ENCODE measurements at regions not wholly inside any gene's neighbourhood (a gene's known extent, or its start where the extent isn't known, plus 50 kb on each side); places are given as distances from the start of the nearest gene placed in this dataset.

GRCh38 chr2:204126705-204127104 is 190.1 kb downstream of the ICOS start:
- Histone ChIP-seq H3F3A (ENCODE audit: insufficient read depth, low read length) (no peaks in the 10 kb centered on the region), H3K9ac (ENCODE audit: low read length) (no peak overlapping the region), H3K27me3 (ENCODE audit: insufficient read depth, low read length) (no peaks in the 10 kb centered on the region), H2AFZ (ENCODE audit: low read length) (no peak overlapping the region), H3K9me3 (ENCODE audit: low read length) (no peaks in the 10 kb centered on the region), H3K9me2 (ENCODE audit: low read depth, low read length) (no peaks in the 10 kb centered on the region), H3K4me3 (ENCODE audit: low read depth, low read length, poor library complexity, severe bottlenecking) (no peak overlapping the region), H4K20me1 (ENCODE audit: insufficient read depth, low read length) (no peaks in the 10 kb centered on the region), H3K27ac (ENCODE audit: low read depth, low read length, poor library complexity, severe bottlenecking) (no peak overlapping the region), H3K4me2 (ENCODE audit: low read length) (no peak overlapping the region), H3K79me2 (ENCODE audit: insufficient read depth, low read length) (no peaks in the 10 kb centered on the region), H3K4me1 (ENCODE audit: insufficient read depth, low read length, severe bottlenecking) (no peaks in the 10 kb centered on the region), H3K36me3 (ENCODE audit: insufficient read depth, low read length) (no peaks in the 10 kb centered on the region)
- no peak for TF ChIP-seq EZH2 (IDR thresholded peaks at IDR 0.05; ENCODE audit: borderline replicate concordance, low read length)
- TF ChIP-seq, protein P1, sequence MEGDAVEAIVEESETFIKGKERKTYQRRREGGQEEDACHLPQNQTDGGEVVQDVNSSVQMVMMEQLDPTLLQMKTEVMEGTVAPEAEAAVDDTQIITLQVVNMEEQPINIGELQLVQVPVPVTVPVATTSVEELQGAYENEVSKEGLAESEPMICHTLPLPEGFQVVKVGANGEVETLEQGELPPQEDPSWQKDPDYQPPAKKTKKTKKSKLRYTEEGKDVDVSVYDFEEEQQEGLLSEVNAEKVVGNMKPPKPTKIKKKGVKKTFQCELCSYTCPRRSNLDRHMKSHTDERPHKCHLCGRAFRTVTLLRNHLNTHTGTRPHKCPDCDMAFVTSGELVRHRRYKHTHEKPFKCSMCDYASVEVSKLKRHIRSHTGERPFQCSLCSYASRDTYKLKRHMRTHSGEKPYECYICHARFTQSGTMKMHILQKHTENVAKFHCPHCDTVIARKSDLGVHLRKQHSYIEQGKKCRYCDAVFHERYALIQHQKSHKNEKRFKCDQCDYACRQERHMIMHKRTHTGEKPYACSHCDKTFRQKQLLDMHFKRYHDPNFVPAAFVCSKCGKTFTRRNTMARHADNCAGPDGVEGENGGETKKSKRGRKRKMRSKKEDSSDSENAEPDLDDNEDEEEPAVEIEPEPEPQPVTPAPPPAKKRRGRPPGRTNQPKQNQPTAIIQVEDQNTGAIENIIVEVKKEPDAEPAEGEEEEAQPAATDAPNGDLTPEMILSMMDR (IDR thresholded peaks at IDR 0.05; ENCODE audit: low read length), result no peak

DNA sequence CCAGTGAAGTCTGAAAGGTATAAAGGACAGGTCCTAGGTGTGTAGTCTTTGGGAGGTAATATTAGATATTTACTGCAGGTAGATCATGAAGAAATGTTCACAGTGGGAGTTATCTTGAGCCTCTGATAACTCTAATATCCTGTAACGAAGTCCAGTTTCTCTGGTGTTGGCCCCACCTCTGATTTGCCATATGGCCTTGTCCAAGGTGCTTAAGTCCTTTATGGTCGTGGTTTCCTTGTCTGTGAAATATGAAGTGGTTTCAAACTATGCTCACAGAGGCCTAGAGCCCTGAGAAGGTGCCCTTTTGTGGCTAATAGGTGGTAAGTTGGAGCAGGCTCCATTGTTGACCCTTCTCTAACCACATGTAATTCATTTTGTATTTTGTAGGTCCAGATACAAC is 190.7 kb downstream of the ICOS start:
- Histone ChIP-seq H3K4me1 (ENCODE audit: insufficient read depth, low read length, severe bottlenecking) (no peaks in the 10 kb centered on the region), H3K36me3 (ENCODE audit: insufficient read depth, low read length) (no peaks in the 10 kb centered on the region), H2AFZ (ENCODE audit: low read length) (no peak overlapping the region), H4K20me1 (ENCODE audit: insufficient read depth, low read length) (no peaks in the 10 kb centered on the region), H3K9me3 (ENCODE audit: low read length) (no peaks in the 10 kb centered on the region), H3K27me3 (ENCODE audit: insufficient read depth, low read length) (no peaks in the 10 kb centered on the region), H3K79me2 (ENCODE audit: insufficient read depth, low read length) (no peaks in the 10 kb centered on the region), H3K4me3 (ENCODE audit: low read depth, low read length, poor library complexity, severe bottlenecking) (no peak overlapping the region), H3F3A (ENCODE audit: insufficient read depth, low read length) (no peaks in the 10 kb centered on the region), H3K27ac (ENCODE audit: low read depth, low read length, poor library complexity, severe bottlenecking) (no peak overlapping the region), H3K4me2 (ENCODE audit: low read length) (no peak overlapping the region), H3K9me2 (ENCODE audit: low read depth, low read length) (no peaks in the 10 kb centered on the region), H3K9ac (ENCODE audit: low read length) (no peak overlapping the region)
- TF ChIP-seq EZH2 (IDR thresholded peaks at IDR 0.05; ENCODE audit: borderline replicate concordance, low read length), result no peak
- TF ChIP-seq, protein P1 (IDR thresholded peaks at IDR 0.05; ENCODE audit: low read length), result no peak

- no peak for TF ChIP-seq EZH2 (IDR thresholded peaks at IDR 0.05; ENCODE audit: borderline replicate concordance, low read length)
- TF ChIP-seq, protein P1 (IDR thresholded peaks at IDR 0.05; ENCODE audit: low read length), result no peak
- Histone ChIP-seq H3K9me3 (ENCODE audit: low read length) (no peaks in the 10 kb centered on the region), H3K9ac (ENCODE audit: low read length) (no peak overlapping the region), H3K36me3 (ENCODE audit: insufficient read depth, low read length) (no peaks in the 10 kb centered on the region), H4K20me1 (ENCODE audit: insufficient read depth, low read length) (no peaks in the 10 kb centered on the region), H3K4me2 (ENCODE audit: low read length) (no peak overlapping the region), H3K79me2 (ENCODE audit: insufficient read depth, low read length) (no peaks in the 10 kb centered on the region), H3K4me3 (ENCODE audit: low read depth, low read length, poor library complexity, severe bottlenecking) (no peak overlapping the region), H3K27me3 (ENCODE audit: insufficient read depth, low read length) (no peaks in the 10 kb centered on the region), H3F3A (ENCODE audit: insufficient read depth, low read length) (no peaks in the 10 kb centered on the region), H3K27ac (ENCODE audit: low read depth, low read length, poor library complexity, severe bottlenecking) (no peak overlapping the region), H3K9me2 (ENCODE audit: low read depth, low read length) (no peaks in the 10 kb centered on the region), H3K4me1 (ENCODE audit: insufficient read depth, low read length, severe bottlenecking) (no peaks in the 10 kb centered on the region), H2AFZ (ENCODE audit: low read length) (no peak overlapping the region)
Observed at GRCh38 chr2:204129591-204130294, 193.2 kb downstream of the ICOS start.
